ENCODE measurements at regions not wholly inside any gene's neighbourhood (a gene's known extent, or its start where the extent isn't known, plus 50 kb on each side); places are given as distances from the start of the nearest gene placed in this dataset.
A peak's percentile ranks its signal among the peaks of the same experiment; 100 is the strongest.

GRCh38 chr5:118173340-118173739 is 815.0 kb downstream of the DTWD2 start:
- H3K9me3 ChIP-seq (ENCODE audit: control insufficient read depth in 4 of 4, insufficient read depth in 3 of 4, low read length in 3 of 4) = peaks cover 0 to 3% (median 0%) of the 10 kb centered on the region in 4 donors
- TF ChIP-seq, protein P1, sequence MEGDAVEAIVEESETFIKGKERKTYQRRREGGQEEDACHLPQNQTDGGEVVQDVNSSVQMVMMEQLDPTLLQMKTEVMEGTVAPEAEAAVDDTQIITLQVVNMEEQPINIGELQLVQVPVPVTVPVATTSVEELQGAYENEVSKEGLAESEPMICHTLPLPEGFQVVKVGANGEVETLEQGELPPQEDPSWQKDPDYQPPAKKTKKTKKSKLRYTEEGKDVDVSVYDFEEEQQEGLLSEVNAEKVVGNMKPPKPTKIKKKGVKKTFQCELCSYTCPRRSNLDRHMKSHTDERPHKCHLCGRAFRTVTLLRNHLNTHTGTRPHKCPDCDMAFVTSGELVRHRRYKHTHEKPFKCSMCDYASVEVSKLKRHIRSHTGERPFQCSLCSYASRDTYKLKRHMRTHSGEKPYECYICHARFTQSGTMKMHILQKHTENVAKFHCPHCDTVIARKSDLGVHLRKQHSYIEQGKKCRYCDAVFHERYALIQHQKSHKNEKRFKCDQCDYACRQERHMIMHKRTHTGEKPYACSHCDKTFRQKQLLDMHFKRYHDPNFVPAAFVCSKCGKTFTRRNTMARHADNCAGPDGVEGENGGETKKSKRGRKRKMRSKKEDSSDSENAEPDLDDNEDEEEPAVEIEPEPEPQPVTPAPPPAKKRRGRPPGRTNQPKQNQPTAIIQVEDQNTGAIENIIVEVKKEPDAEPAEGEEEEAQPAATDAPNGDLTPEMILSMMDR (IDR thresholded peaks at IDR 0.05; ENCODE audit: control extremely low read depth, extremely low read depth) = no peak
- H3K4me3 ChIP-seq = no peak overlapping the region
- H3K36me3 ChIP-seq (ENCODE audit: control insufficient read depth in 4 of 4, insufficient read depth in 4 of 4, low read length in 4 of 4) = no peaks in the 10 kb centered on the region
- WGBS, 2 donors = 90 to 95% methylated on average over 5 of the region's 5 CpGs
- no peaks in the 10 kb centered on the region for H3K27me3 ChIP-seq (ENCODE audit: control insufficient read depth in 3 of 3, insufficient read depth in 3 of 3, low read length in 2 of 3)
- H3K4me1 ChIP-seq (ENCODE audit: control insufficient read depth in 5 of 5, insufficient read depth in 5 of 5, low read length in 5 of 5) = no peaks in the 10 kb centered on the region
- DNase-seq = no peak
- ATAC-seq (ENCODE audit: insufficient read depth, low FRiP score) = no peak
- H3K9ac ChIP-seq (ENCODE audit: insufficient read depth in 1 of 2, low read length in 2 of 2) = no peak overlapping the region
- no peak overlapping the region for H3K27ac ChIP-seq (ENCODE audit: low read depth in 1 of 2, low read length in 1 of 2)

DNA sequence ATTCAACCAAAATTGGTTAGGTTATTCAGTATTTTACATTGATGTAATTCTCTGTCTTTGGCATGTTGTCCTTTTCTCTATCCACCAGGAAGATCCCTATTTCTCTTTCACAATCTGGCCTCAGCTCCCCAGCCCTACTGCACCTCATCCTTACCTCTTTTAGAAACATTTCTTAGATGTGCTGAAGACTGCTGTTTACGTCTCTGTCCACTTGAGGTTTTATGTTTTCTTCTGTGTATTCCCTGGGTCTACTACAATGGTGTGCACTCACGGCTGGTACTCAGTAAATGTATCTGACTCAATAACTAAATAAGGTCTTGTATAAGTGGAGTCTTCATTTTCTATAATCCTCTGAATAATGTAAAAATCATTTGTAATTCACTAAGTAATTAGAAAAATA is 822.7 kb downstream of the DTWD2 start:
- no peaks in the 10 kb centered on the region for H3K9me3 ChIP-seq (ENCODE audit: control insufficient read depth in 4 of 4, insufficient read depth in 3 of 4, low read length in 3 of 4)
- TF ChIP-seq, protein P1 (IDR thresholded peaks at IDR 0.05; ENCODE audit: control extremely low read depth, extremely low read depth) = no peak
- no peak for ATAC-seq (ENCODE audit: insufficient read depth, low FRiP score)
- WGBS, 2 donors = 92 to 94% methylated on average over 2 of the region's 2 CpGs
- H3K36me3 ChIP-seq (ENCODE audit: control insufficient read depth in 4 of 4, insufficient read depth in 4 of 4, low read length in 4 of 4) = no peaks in the 10 kb centered on the region
- H3K27ac ChIP-seq (ENCODE audit: low read depth in 1 of 2, low read length in 1 of 2) = no peak overlapping the region
- no peak for DNase-seq
- no peak overlapping the region for H3K4me3 ChIP-seq
- no peaks in the 10 kb centered on the region for H3K27me3 ChIP-seq (ENCODE audit: control insufficient read depth in 3 of 3, insufficient read depth in 3 of 3, low read length in 2 of 3)
- H3K4me1 ChIP-seq (ENCODE audit: control insufficient read depth in 5 of 5, insufficient read depth in 5 of 5, low read length in 5 of 5) = no peaks in the 10 kb centered on the region
- no peak overlapping the region for H3K9ac ChIP-seq (ENCODE audit: insufficient read depth in 1 of 2, low read length in 2 of 2)

DNA sequence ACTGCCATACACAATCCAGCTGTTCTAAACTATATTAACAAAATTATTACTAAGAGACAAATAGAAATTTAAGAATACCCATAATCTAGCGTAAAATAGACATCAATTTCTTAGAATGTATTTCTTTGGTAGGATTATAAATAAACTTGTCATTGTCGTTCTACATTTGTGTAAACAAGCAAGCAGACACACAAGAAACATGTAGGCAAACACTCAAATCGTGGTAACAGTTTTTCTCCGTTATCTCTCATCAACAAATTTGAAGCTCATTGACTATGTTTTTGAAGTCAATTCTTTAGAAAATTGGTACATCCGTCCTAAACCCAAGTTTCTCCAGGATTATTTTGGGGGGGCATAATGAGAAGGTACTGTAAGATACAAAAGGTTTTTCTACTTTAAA is 832.2 kb downstream of the DTWD2 start:
- no peak overlapping the region for H3K4me3 ChIP-seq
- H3K27me3 ChIP-seq (ENCODE audit: control insufficient read depth in 3 of 3, insufficient read depth in 3 of 3, low read length in 2 of 3) = no peaks in the 10 kb centered on the region
- H3K36me3 ChIP-seq (ENCODE audit: control insufficient read depth in 4 of 4, insufficient read depth in 4 of 4, low read length in 4 of 4) = no peaks in the 10 kb centered on the region
- H3K27ac ChIP-seq (ENCODE audit: low read depth in 1 of 2, low read length in 1 of 2) = no peak overlapping the region
- DNase-seq = peak in 2 of 3 donors; percentile 65 to 72
- H3K4me1 ChIP-seq (ENCODE audit: control insufficient read depth in 5 of 5, insufficient read depth in 5 of 5, low read length in 5 of 5) = peaks cover 0 to 8% (median 0%) of the 10 kb centered on the region in 5 donors
- no peak overlapping the region for H3K9ac ChIP-seq (ENCODE audit: insufficient read depth in 1 of 2, low read length in 2 of 2)
- 77 to 80% methylated on average over 5 of the region's 5 CpGs for WGBS, 2 donors
- no peaks in the 10 kb centered on the region for H3K9me3 ChIP-seq (ENCODE audit: control insufficient read depth in 4 of 4, insufficient read depth in 3 of 4, low read length in 3 of 4)
- TF ChIP-seq, protein P1 (IDR thresholded peaks at IDR 0.05; ENCODE audit: control extremely low read depth, extremely low read depth) = no peak
- ATAC-seq (ENCODE audit: insufficient read depth, low FRiP score) = no peak

GRCh38 chr5:118146824-118147223 is 841.5 kb downstream of the DTWD2 start:
- no peak overlapping the region for H3K27ac ChIP-seq (ENCODE audit: low read depth in 1 of 2, low read length in 1 of 2)
- 0 to 79% methylated on average over 3 of the region's 3 CpGs for WGBS, 2 donors

More at GRCh38 chr5:118146824-118147223, 841.5 kb downstream of the DTWD2 start:
- H3K4me1 ChIP-seq (ENCODE audit: control insufficient read depth in 5 of 5, insufficient read depth in 5 of 5, low read length in 5 of 5) = no peaks in the 10 kb centered on the region
- no peaks in the 10 kb centered on the region for H3K9me3 ChIP-seq (ENCODE audit: control insufficient read depth in 4 of 4, insufficient read depth in 3 of 4, low read length in 3 of 4)
- no peaks in the 10 kb centered on the region for H3K27me3 ChIP-seq (ENCODE audit: control insufficient read depth in 3 of 3, insufficient read depth in 3 of 3, low read length in 2 of 3)
- no peaks in the 10 kb centered on the region for H3K36me3 ChIP-seq (ENCODE audit: control insufficient read depth in 4 of 4, insufficient read depth in 4 of 4, low read length in 4 of 4)
- no peak overlapping the region for H3K9ac ChIP-seq (ENCODE audit: insufficient read depth in 1 of 2, low read length in 2 of 2)
- no peak for ATAC-seq (ENCODE audit: insufficient read depth, low FRiP score)
- no peak overlapping the region for H3K4me3 ChIP-seq
- no peak for DNase-seq
- TF ChIP-seq, protein P1 (IDR thresholded peaks at IDR 0.05; ENCODE audit: control extremely low read depth, extremely low read depth) = no peak
